ENCODE measurements at regions not wholly inside any gene's neighbourhood (a gene's known extent, or its start where the extent isn't known, plus 50 kb on each side); places are given as distances from the start of the nearest gene placed in this dataset.

- WGBS, 5 donors: 37 to 59% (median 42%) methylated on average over 3 of the region's 3 CpGs
- H3K4me1 ChIP-seq: no peaks in the 10 kb centered on the region
- no peak overlapping the region for H3K4me3 ChIP-seq
- H3K27me3 ChIP-seq (replicated peaks in 1 of 7): no peaks in the 10 kb centered on the region
- no peaks in the 10 kb centered on the region for H3K9me3 ChIP-seq
- intact Hi-C loops (cut with DNase I; ENCODE audit: low total_unique reads): no loop called here
- DNase-seq: no peak
- H3K36me3 ChIP-seq: no peaks in the 10 kb centered on the region
- no peak for TF ChIP-seq POLR2A (IDR thresholded peaks at IDR 0.05)
- TF ChIP-seq CTCF (IDR thresholded peaks at IDR 0.05 in 8 of 11, conservative IDR thresholded peaks at IDR 0.05 in 3 of 11): no peak
- no peak for TF ChIP-seq POLR2AphosphoS5 (IDR thresholded peaks at IDR 0.05)
- no peak overlapping the region for H3K27ac ChIP-seq
Observed at GRCh38 chr15:93467337-93467736, 378.3 kb upstream of the RGMA start.

- H3K27me3 ChIP-seq (replicated peaks in 1 of 7): no peaks in the 10 kb centered on the region
- H3K4me3 ChIP-seq: no peak overlapping the region
- no peaks in the 10 kb centered on the region for H3K9me3 ChIP-seq
- H3K4me1 ChIP-seq: no peaks in the 10 kb centered on the region
- no peak overlapping the region for H3K27ac ChIP-seq
- TF ChIP-seq CTCF (IDR thresholded peaks at IDR 0.05 in 8 of 11, conservative IDR thresholded peaks at IDR 0.05 in 3 of 11) (no peak), POLR2AphosphoS5 (IDR thresholded peaks at IDR 0.05) (no peak), POLR2A (IDR thresholded peaks at IDR 0.05) (no peak)
- no peak for DNase-seq
- no peaks in the 10 kb centered on the region for H3K36me3 ChIP-seq
- intact Hi-C loops (cut with DNase I; ENCODE audit: low total_unique reads): no loop called here
- WGBS, 5 donors: 75 to 90% (median 86%) methylated on average over 1 of the region's 1 CpG
Observed at GRCh38 chr15:93466380-93466779, 377.4 kb upstream of the RGMA start.

- intact Hi-C loops (cut with DNase I; ENCODE audit: low total_unique reads): no loop called here
- Histone ChIP-seq H3K4me3 (no peak overlapping the region), H3K27me3 (replicated peaks in 1 of 7) (no peaks in the 10 kb centered on the region), H3K9me3 (no peaks in the 10 kb centered on the region), H3K36me3 (no peaks in the 10 kb centered on the region), H3K4me1 (no peaks in the 10 kb centered on the region), H3K27ac (no peak overlapping the region)
- 60 to 91% (median 78%) methylated on average over 4 of the region's 4 CpGs for WGBS, 5 donors
- no peak for TF ChIP-seq POLR2A (IDR thresholded peaks at IDR 0.05)
- TF ChIP-seq POLR2AphosphoS5 (IDR thresholded peaks at IDR 0.05): no peak
- no peak for TF ChIP-seq CTCF (IDR thresholded peaks at IDR 0.05 in 8 of 11, conservative IDR thresholded peaks at IDR 0.05 in 3 of 11)
- DNase-seq: no peak
Observed at GRCh38 chr15:93462690-93463089, 373.7 kb upstream of the RGMA start.

- no peak for DNase-seq
- H3K27ac ChIP-seq: no peak overlapping the region
- no peaks in the 10 kb centered on the region for H3K27me3 ChIP-seq (replicated peaks in 1 of 7)
- no peaks in the 10 kb centered on the region for H3K9me3 ChIP-seq
- H3K4me1 ChIP-seq: no peaks in the 10 kb centered on the region
- no peak overlapping the region for H3K4me3 ChIP-seq
- no peaks in the 10 kb centered on the region for H3K36me3 ChIP-seq
- intact Hi-C loops (cut with DNase I; ENCODE audit: low total_unique reads): no loop called here
- no peak for TF ChIP-seq CTCF (IDR thresholded peaks at IDR 0.05 in 8 of 11, conservative IDR thresholded peaks at IDR 0.05 in 3 of 11)
- TF ChIP-seq POLR2AphosphoS5 (IDR thresholded peaks at IDR 0.05): no peak
- TF ChIP-seq POLR2A (IDR thresholded peaks at IDR 0.05): no peak
Observed at GRCh38 chr15:93460717-93461116, 371.7 kb upstream of the RGMA start.

Data from spleen (tissue), 11 donors.